ENCODE measurements at regions not wholly inside any gene's neighbourhood (a gene's known extent, or its start where the extent isn't known, plus 50 kb on each side); places are given as distances from the start of the nearest gene placed in this dataset.
"Not testable (repeated sequence)": the region's sequence is repeated elsewhere in the genome, so short reads cannot be mapped to it uniquely, and the experiment has no call there.

- no peak for DNase-seq
Measured at GRCh38 chr1:67482733-67483482, 52.7 kb upstream of the SERBP1 start.

- DNase-seq = no peak
Measured at GRCh38 chr1:67484492-67484891, 54.3 kb upstream of the SERBP1 start.

GRCh38 chr1:67485046-67485811 lies 55.0 kb upstream of the SERBP1 start:
- DNase-seq = no peak

- DNase-seq = peak in 1 of 2 experiments; percentile 3
Measured at GRCh38 chr1:67489643-67490042, 59.4 kb upstream of the SERBP1 start.

DNA sequence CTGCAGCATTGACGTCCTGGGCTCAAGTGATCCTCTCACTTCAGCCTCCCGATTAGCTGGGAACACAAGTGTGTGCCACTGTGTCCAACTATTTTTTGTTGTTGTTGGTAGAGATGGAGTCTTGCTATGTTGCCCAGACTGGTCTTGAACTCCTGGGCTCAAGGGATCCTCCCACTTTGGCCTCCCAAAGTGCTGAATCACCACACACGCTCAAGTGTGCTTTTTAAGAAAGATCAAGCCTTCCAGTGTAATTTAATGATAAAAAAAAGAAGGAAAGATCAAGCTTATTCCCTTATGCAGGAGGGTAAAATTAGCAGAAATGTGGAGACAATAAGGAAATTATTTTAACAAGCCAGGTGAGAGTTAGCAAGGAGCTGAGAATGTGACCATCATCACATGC lies 61.1 kb upstream of the SERBP1 start:
- no peak for DNase-seq

GRCh38 chr1:67493148-67493547 lies 62.9 kb upstream of the SERBP1 start:
- DNase-seq = no peak

GRCh38 chr1:67495327-67495726 lies 65.1 kb upstream of the SERBP1 start:
- no peak for DNase-seq

- DNase-seq = no peak
Measured at GRCh38 chr1:67496329-67496728, 66.1 kb upstream of the SERBP1 start.

- DNase-seq = peak; percentile 46 to 63
Measured at GRCh38 chr1:67500413-67500959, 70.3 kb upstream of the SERBP1 start.

GRCh38 chr1:67503974-67504373 lies 73.8 kb upstream of the SERBP1 start:
- DNase-seq = no peak

DNA sequence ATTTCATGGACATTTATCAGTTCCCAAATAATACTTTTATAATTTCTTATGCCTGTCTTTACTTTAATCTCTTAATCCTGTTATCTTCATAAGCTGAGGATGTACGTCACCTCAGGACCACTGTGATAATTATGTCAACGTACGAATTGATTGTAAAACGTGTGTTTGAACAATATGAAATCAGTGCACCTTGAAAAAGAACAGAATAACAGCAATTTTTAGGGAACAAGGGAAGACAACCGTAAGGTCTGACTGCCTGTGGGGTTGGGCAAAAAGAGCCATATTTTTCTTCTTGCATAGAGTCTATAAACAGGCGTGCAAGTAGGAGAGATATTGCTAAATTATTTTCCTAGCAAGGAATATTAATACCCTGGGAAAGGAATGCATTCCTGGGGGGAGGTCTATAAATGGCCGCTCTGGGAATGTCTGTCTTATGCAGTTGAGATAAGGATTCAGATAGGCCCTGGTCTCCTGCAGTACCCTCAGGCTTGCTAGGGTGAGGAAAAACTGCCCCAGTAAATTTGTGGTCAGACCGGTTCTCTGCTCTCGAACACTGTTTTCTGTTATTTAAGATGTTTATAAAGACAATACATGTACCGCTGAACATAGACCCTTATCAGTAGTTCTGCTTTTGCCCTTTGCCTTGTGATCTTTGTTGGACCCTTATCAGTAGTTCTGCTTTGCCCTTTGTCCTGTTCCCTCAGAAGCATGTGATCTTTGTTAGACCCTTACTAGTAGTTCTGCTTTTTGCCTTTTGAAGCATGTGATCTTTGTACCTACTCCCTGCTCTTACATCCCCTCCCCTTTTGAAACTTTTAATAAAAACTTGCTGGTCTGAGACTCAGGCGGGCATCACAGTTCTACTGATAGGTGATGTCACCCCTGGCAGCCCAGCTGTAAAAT lies 83.4 kb upstream of the SERBP1 start:
- DNase-seq = not testable (repeated sequence)

DNA sequence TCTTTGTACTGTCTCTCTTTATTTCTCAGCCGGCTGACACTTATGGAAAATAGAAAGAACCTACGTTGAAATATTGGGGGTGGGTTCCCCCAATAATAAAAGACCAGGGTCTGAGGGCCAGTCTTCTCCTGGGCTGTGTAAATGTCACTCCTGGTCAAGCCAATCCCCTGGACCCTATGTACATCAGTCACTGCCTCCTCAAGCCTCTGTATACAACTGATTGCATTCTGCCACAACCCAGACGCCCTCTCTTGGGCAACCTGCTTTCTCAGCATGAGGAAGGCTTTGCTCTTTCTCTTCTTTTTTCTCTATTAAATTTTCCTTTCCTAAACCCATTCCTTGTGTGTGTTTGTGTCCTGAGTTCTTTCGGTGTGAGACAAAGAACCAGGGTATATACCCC lies 84.1 kb upstream of the SERBP1 start:
- no peak for DNase-seq

DNA sequence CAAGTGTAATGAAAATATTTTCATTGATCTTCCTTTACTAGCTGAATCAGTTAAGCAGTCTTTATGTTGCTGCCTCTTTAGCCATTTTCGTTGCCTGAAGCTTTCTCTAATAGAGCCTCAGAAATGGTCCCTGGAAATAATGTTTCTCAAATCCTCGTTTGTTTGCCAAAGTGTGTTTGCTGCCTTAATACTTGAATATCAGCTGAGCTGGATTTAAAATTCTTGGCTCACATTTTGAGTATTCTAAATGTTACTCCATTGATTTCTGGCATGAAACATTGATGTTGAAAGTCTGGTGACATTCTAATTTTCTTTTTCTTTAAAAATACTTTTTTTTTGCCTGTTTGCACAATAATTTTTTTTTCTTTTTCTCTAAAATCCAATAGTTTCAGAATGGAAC lies 84.6 kb upstream of the SERBP1 start:
- no peak for DNase-seq

- no peak for DNase-seq
Measured at GRCh38 chr1:67515324-67516080, 85.3 kb upstream of the SERBP1 start.

- DNase-seq = no peak
Measured at GRCh38 chr1:67517046-67517445, 86.8 kb upstream of the SERBP1 start.

DNA sequence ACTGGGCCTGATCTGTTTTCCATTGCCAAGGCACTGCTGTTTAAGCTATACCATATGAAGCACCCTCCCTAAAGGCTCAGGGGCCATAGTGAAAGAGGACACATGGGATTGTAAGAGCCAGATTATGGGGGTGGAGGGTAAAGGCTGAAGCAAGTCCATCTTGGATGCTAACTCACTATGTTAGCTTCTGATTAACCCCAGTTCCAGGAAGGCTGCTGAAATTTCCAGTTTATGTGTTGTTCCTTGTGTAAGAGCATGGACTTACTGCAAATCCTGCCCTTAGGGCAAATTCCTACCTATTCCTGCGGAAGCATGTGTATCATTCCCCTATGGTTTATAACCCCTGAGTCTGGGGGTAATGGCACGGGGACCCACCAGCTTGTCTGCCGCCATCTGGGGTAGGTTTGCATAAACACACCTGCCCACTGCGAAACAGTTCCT lies 91.8 kb upstream of the SERBP1 start:
- DNase-seq = no peak

DNA sequence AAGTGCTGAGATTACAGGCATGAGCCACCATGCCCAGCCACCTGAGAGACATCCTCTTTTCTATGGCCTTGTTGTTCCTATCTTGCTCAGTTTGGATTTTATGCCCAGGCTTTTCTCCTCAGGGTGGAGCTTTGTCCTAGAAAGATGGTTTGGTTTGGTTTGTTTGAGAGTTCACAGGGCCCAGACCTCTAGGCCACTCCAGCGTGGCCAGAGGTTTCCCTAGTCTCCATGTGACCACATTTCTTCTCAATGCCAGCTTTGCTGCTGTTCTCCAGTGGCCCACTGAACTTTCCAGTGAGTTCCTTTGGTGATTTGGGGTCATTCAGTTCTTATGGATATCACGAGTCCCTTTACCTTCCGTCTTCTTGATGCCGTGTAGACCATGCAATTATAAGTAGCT lies 92.6 kb upstream of the SERBP1 start:
- DNase-seq = no peak

DNA sequence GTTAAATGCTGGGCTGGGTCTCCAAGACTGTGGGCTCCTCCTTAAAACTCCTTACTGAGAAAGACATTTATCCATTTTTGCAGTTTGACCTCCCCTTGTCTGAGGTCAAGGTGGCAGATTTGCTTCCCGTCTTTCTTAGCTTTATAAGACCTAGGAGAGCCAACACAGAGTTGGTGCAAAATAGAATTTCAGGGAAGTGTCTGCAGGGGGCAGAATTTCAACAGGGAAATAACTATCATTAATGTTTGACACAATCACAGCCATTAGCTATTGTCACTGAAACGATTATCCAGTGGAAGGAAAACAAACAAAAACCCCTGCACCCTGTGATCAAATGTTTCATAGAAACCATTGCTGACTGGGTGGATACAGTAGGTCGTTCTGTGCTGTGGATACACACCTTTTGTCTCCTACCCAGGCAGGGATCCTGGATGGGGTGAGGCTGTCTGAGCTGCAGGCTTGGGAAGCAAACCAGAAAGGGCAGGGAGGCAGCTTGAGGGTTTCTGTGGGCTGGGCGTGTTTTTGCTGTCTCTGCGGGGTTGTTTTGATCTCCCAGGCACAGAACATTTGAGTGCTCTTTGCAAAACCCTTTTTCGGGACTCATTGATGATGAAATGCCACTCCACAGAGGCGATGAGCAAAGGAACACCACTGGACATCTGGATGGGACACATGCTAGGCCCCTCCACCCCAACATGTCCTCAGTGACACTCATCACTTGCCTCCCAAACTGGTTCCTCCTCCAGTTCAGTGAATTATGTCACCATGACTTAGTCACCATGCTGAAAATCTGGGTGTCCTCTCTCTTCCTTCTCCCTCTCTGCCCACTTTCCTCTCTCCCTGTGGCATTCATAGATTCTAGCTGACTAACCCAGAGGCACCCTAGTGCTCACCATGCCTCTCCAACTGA lies 94.2 kb upstream of the SERBP1 start:
- no peak for DNase-seq

DNA sequence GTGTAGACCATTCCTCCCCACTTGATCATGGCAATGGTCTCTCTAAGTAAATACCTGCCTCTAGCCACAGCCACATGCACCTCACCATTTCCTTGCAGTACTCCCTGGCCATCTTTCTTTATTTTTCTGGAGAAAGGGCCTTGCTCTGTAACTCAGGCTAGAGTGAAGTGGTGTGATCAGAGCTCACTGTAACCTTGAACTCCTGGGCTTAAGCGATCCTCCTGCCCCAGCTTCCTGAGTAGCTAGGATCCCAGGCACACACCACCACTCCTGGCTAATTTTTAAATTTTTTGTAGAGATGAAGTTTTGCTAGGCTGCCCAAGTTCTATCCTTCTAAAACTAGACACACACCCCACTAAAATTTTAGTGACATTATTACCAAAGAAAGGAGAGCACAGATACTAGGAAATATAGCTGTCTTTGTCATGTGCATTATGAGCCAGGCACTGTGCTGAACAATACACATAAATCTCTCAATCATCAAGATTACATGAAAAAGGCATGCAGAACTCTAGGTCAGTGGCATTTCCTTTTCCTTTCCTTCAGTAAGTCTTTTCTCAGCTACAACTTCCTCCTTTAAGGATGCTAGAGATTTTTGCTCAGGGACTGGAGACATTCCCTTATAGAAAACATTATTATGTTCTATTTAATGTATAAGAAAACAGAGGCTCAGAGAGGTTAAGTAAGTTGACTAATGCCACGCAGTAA lies 95.0 kb upstream of the SERBP1 start:
- no peak for DNase-seq

GRCh38 chr1:67528141-67528540 lies 97.9 kb upstream of the SERBP1 start:
- no peak for DNase-seq

All from SW 1271 (cell line).